Colon (tissue), 2 donors: ENCODE measurements at regions not wholly inside any gene's neighbourhood (a gene's known extent, or its start where the extent isn't known, plus 50 kb on each side); places are given as distances from the start of the nearest gene placed in this dataset.

Experiments used
- FAIRE-seq: peaks from 2 replicates; lab custom pipeline; 2012; peaks lifted over from hg19 to GRCh38; lab: Jason Lieb, UNC
- donor health status: control.
- donor health status: control.

DNA sequence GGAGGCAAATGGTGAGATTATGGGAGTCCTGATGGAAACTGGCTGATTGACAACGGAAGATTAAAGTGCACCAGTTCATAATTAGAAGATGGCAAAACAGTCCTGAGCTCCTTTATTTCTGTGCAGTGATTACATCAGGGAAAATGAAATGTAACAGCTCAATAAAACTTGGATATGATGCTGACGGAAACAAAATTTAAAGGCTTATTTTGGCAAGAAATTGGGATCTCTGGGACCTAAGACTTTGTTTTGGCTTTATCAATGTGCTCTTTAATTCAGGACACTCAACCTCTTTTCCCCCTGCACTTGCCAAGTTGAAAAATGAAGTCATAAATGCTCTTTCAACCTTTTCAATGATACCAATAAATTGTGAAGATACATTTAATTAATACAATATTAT, 226.8 kb downstream of the C6orf118 start:
- FAIRE-seq, result no peak

DNA sequence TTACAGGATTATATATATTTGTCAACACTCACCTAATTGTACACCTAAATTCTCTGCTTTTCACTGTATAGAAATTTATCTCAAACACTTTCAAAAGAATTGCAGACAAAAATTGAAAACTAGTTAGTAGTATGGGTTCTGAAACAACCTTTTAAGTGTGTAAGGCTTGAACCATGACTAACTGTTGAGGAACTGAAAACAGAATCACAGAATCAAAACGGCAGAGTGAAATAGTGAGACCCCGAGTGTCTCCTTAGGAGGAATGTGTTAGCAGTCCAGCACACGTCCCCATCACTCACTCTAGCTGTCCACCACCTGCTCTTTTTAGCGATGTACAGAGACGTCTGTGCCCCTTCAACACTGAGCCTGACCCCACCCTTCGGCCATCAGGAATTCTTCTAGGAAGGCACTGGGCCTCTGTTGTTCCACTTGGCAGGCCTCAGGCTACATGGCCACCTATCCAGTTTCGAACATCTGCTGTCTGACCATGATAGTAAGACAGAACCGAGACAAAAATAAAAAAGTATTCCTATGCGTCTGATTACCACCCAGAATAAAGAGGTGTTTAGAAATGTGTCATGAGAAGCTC, 227.4 kb downstream of the C6orf118 start:
- FAIRE-seq, result no peak

DNA sequence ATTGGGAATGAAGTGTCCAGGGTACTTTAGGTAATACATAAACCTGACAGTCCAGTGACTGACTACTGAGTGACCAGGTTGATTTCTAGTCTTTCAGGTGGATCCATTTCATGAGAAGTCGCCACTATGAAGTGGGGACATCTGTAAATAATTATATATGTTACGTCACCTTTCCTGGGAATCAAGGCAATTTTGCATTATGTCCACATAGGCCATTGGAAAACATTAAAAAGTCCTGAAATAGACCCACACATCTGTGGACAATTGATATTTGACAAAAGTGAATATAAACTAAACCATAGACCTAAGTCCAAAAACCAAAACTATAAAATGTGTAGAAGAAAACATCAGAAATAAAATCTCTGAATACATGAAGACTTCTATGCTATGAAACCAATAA, 231.5 kb downstream of the C6orf118 start:
- no peak for FAIRE-seq

DNA sequence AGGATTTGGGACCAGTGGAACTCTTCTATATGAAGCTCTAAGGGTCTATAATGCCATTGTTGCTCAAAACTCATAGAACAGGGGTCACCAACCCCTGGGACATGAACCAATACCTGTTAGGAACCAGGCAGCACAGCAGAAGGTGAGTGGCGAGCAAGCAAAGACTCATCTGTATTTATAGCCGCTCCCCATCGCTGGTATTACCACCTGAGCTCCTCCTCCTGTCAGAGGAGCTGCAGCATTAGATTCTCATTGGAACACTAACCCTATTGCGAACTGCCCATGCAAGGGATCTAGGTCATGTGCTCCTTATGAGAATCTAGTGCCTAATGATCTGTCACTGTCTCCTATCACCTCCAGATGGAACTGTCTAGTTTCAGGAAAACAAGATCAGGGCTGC, 237.5 kb downstream of the C6orf118 start:
- FAIRE-seq, result no peak

DNA sequence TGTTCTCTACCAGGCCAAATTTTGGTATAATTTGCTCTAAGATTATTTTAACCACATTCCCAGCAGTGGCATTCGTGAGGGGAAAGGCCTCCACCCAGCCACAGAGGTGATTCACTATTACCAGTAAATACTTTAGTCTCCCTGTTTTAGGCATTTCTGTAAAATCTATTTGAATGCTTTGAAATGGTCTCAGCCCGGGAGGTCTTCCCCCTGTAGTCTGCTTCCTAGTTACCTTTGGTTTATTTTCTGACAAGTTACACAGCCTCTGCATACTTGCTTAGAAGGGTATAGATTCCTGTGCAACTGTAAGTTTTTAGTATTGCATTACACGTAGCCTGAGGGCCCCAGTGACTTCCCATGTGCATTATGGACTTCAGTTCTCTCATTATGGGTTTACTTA, 248.7 kb downstream of the C6orf118 start:
- no peak for FAIRE-seq

DNA sequence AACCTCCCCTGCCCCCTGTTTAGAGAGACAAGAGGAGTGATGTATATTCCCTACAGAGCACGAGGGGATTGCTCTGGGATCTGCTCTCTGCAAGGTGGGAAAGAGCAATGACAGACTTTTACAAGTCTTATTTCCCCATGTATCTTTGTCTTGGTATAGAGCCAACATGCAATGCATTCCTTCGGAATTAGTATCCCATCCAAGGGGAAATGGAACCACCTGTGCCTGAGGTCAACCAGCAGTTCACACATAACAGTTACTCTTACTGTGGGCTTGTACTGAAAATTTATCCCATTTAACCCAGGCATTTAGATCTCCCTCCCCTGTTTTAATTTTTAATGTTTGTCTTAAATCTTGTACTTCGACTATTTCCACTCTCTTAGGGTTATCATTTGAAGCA, 250.4 kb downstream of the C6orf118 start:
- no peak for FAIRE-seq

DNA sequence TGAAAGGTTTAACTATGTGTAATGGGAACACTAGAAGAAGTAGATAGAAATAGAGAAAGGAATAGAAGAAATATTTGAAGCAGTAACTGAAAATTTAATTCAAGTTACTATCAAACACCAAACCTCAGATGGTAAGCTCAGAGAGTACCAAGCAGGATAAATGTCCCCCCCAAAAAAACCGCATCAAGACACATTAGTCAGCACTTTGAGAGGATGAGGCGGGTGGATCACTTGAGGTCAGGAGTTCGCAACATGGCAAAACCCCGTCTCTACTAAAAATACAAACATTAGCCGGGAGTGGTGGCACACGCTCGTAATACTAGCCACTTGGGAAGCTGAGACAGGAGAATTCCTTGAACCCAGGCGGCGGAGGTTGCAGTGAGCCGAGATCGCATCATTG, 253.1 kb downstream of the C6orf118 start:
- FAIRE-seq, result no peak

DNA sequence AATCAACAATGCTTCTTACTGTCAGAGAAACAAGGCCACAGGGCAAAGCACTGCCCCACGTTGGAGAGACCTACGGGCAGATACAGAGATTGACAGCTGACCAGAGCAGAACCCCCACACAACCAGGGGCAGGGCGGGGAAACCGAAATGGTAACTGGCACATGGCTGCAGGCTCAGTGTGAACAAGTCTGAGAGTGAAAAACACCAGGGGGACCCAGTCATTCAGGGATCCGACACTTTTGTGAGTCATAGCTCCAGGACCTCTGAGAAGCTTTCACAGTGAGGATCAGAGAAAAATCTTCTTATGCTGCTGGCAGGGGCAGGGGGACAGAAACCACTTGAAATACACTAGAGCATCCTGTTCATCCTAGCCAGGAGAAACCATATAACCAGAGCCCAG, 254.2 kb downstream of the C6orf118 start:
- no peak for FAIRE-seq

DNA sequence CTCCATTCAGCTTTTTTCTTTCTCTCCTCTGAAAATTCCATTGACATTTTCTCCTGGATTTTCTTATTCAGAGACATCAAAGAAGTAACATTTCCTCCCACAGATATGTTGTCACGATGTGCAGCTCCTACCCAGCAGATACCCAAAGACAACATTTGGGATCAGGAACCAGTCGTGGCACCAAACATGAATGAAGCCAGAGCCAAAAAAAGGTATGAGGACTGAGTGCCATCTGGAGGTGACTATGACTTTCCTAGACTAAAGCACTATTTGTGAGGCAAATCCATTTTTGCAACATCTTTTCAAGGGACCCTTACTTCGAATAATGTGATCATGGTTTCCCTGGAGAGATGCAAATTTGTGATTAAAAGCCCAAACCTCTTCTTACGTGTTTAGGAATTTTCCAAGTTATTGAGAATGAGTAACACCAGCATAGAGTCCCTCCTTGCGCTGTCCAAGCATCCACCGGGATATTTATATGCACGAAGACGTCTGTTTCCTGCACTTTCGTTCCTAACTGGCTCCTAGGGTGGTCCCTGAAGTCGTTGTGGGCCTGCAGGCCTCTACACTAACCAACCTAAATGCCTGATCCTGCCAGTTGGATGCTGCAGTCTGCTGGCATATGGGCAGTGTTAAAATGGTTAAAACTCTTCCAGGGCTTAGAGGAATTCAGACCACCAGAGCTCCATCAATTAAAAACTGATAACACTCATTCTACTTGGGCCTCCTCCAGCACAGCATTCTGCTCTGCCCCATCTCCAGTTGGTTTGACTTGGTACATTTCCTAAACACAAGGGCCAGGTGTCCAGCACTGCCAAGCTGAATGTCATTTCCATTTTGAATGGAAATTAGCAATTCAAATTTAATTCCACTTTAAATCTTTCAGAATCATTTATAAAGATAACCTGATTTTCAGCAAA, 256.6 kb downstream of the C6orf118 start:
- FAIRE-seq, result no peak

DNA sequence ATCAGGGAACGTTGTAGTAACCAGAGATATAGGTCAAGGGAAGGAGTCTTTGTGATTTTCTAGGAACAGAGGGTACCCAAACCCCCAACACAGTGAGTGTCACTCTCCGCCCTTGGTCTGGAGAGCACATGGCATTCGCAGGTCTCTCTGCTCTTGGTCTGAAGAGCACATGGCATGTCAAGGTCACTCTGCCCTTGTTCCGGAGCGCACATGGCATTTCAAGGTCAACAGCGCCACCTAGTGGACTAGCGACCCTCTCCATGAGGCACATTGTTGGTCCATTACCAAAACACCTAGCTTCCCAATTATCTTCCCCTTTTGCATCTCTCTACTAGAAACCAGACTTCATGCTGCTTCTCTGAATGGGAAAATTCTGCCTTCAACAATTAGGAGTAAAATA, 260.0 kb downstream of the C6orf118 start:
- no peak for FAIRE-seq

DNA sequence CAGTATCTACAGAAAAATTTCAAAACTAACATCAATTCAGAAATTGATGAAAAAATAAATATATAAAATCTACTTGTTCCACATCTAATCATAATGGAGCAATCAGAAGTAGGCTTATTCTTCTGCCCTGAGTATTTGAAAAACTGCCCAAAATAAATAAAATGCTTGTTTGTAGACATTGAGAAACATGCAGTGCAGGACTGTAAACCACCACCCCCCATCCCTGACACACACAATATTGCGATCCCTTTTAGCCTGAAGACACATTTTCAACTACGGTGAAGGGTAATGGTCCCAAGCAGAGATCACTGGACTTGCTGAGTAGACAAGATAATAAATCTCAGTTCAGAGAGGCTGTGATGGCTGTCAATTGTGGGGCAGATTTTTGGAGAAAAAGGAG, 261.5 kb downstream of the C6orf118 start:
- FAIRE-seq, result no peak

DNA sequence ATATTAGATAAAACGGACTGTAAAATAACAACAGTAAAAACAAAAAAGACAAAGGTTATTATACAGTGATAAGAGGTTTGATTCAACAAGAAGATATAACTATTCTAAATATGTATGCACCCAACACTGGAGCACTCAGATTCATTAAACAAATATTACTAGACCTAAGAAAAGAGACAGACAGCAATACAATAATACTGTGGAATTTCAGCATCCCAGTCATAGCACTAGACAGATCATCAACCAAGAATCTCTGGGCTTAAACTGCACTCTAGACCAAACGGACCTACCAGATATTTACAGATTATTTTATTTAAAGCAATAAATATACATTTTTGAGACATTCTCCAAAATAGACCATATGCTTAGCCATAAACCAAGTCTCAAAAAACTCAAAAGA, 263.8 kb downstream of the C6orf118 start:
- no peak for FAIRE-seq

DNA sequence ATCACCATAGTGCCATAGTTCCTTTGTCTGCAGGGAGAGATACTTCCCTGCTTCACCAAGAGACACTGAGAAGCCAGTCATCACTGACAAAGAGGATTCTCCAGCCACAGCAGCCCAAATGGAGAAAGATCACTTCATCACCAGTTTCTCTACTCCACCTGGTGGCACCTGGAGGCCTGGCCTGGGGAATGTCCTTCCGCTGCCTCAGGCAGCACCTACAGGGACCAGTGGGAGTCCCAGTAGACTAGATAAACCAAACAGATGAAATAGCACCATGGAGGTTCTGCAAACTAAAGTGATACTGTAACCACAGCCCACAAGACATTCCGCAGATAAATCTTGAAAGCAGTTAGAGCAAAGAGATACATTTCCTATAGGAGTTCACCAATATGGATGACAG, 266.5 kb downstream of the C6orf118 start:
- no peak for FAIRE-seq

DNA sequence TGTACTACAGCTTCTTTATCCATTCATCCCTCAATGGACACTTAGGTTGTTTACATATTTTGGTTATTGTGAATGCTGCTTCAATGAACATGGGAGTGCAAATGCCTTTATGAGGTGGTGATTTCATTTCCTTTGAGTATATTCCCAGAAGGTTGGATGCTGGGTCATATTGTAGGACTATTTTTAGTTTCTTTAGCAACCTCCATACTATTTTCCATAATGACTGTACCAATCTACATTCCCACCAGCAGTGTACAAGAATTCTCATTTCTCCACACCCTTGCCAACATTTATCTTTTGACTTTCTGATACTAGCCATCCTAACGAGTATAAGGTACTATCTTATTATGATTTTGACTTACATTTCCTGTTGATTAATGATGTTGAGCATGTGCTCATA, 269.0 kb downstream of the C6orf118 start:
- FAIRE-seq, result no peak

DNA sequence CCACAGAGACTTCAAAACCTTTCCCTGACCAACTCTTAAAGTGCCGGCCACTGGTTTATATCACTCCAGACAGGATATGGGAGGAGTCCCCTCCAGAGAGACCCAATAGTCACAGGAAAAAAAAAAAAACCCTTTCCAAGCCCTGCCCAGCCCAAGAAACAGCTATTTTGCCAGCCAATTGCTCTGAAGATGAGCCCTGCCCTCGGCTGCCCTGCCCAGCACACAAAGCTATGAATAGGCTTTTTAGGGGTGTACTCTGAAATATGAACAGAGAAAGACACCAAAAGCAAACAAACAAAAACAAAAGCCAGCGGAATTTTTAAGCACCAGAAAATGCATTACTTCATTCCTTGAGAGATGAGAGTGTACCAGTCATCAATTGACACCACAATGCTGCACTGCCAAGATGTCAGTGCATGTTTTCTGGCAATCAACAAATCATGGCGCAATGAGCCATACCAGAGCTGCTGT, 275.1 kb downstream of the C6orf118 start:
- FAIRE-seq, result no peak

DNA sequence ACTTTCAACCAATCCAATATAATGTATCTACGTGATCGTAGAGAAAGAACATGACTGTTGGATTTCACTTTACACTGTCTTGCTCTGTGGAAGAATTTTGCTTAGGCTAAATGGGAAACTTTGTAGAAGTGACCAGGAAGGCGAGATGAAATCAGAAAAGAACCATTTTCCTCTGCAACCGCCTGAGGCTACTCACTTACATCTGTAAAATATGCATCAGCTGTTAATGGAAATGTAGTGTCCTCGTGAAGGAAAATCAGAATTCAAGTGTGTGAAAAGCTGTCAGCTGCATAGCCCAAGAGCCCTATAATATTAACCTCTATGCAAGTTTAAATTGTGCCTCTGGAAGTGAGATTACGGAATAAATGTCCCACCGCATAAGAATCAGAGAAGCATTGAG, 277.9 kb downstream of the C6orf118 start:
- FAIRE-seq, result no peak

DNA sequence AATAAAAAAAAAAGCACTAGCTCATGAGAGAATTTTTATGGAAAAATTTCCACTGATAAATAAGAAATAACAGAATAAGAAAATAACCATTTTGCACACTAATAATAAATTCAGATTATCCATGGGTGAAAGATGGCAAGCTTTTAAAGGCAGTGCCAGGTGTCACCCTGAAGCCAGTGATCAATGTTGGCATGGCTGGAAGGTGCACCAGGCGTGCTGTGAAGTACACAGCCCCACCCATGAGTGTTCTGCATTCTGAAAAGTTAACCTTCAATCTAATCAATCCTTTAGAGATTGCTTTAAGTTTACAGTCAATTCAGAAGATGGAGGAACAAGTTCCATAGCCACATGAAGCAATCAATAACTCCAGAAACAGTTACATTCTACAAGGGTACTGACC, 284.4 kb downstream of the C6orf118 start:
- FAIRE-seq, result no peak

DNA sequence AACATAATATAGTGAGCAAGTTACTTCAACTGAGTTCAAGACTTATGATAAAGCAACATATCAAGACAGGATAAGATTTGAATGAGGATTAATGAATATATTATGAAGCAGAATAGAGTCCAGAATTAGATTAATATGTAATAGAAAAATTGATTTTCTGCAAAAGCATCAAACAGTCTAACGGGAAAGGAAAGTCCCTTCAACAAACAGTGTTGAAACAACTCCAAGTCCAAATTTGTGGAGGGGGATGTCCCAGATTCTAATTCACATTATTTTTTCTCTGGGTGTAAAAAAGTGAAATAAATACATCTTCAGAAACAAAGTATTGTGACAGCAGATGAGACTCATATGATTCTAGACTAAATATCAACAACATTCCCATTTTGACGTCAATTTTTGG, 289.7 kb downstream of the C6orf118 start:
- FAIRE-seq, result no peak

DNA sequence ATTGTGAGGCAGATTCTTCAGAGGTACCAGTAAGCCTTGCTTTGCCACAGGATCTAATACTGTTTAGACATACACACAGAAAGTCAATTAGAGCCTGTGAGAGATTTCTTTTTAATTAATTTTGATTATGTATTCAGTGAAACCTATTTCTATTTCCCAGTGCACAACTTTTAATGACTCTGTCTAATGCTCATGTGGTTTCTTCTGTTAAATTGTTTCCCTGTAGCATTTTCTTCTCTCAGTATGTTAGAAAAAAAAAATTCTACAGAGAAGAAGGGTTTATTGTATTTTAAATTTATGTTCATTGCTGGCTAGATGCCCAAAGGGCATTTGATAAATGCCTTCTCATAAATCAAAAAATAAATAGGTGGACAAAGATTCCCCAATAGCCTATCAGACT, 293.7 kb downstream of the C6orf118 start:
- no peak for FAIRE-seq

DNA sequence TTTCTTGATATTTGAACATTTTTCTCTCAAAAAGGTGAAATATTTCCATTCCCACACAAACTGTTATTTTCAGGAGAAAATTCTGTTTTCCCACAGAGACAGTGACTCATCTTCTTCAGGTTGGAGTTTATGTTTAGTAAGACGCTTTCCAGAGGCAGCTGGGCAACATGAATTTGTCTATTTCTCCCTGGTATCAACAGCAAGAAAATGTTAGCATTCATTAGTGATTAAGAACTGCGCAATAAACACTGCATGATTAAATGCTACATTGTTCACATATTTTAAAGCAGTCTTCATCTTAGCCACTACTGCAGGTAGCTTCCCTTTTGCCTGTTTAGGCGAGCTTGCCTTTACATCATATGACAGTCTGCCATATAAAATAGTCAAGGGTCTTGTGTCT, 295.7 kb downstream of the C6orf118 start:
- no peak for FAIRE-seq

DNA sequence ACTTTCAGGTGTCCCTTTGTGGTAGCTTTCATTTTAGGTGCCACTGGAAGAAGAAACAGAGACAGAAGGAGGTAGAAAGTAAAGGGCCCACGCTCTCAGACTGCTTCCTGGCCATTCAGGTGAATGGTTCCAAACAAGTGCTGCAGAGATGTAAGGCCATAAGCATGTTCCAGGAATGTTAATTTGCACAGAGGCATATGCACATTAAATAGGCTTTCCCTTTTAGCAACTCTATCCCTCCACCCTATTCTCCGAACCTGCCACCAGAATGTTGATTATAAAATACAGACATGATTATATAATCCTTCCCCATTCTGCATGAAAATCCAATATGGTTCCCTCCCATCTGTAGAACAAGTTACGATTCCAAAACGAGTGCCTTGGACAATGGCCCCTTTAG, 297.2 kb downstream of the C6orf118 start:
- no peak for FAIRE-seq

DNA sequence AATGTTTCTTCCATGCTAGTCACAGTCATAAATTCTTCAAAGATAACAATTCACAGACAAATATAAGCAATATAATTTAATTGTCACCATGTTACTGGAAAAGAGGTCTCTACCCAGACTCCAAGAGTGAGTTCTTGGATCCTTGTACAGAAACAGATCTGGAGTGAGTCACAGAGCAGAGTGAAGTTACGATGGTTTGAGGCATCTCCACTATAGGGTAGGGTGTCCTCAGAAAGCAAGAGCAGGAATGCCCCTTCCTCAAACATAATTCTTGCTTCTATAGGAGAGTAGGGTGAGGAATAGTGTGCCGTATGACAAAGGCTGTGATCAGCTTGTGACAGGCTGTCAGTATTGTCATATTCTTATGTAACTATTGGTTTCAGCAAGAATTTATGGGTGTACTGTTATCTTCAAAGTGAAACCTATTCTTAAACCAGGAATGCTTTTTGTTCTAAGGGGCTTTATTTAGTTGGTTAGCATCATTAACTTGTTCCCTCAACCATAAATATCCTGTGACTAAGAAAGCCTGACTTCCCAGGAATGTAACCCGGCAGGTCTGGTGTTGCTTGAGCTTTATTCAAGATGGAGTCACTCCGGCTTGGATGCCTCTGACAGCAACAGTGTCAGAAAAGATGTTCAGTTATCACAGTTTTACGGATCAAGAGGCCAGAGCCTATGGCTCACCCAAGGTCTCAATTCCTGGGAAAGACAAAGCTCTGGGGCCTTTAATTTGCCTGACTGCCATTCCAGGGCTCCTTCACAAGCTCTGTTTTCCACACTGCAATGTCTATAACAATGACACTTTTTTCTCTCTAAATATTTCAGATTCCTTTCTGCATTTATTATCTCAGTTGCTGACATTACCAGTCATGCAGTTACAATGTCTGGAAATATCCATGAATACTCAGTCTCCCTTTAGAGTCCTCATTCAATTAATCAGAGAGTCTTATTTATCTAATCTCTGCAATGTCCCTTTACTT, 298.6 kb downstream of the C6orf118 start:
- FAIRE-seq, result no peak

DNA sequence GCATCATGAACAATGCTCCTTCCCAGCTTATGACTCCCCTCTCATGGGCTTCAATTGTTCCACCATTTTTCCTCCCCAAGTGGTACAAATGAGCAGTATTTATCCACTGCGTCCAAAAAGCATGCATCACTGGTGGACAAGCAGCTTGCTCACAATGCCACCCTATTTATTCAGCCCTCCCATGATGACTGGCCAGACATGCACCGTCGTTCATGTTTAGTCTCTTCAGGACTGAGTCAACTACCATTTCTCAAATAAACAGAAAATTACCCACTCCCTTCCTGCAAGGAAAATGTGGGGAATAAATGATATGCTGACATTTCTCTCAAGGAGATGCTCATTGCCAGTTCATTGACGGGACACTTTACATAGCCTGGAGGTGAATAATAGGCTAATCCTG, 300.4 kb downstream of the C6orf118 start:
- no peak for FAIRE-seq
